KG1 (cell line): ENCODE measurements at regions not wholly inside any gene's neighbourhood (a gene's known extent, or its start where the extent isn't known, plus 50 kb on each side); places are given as distances from the start of the nearest gene placed in this dataset.

Experiments used
- DNase-seq: peaks from one replicate; lab custom pipeline; 2025; lab: John Stamatoyannopoulos, UW

GRCh38 chr5:175168882-175169507, 275.0 kb downstream of the DRD1 start:
- no peak for DNase-seq

GRCh38 chr5:175166026-175166425, 278.0 kb downstream of the DRD1 start:
- no peak for DNase-seq

GRCh38 chr5:175163586-175164275, 280.3 kb downstream of the DRD1 start:
- DNase-seq = no peak

GRCh38 chr5:175162036-175162435, 281.9 kb downstream of the DRD1 start:
- DNase-seq = no peak

- DNase-seq = no peak
These were observed 284.0 kb downstream of the DRD1 start for GRCh38 chr5:175159956-175160355.

- DNase-seq = no peak
These were observed 295.3 kb downstream of the DRD1 start for GRCh38 chr5:175148636-175149172.

GRCh38 chr5:175146733-175147132, 297.2 kb downstream of the DRD1 start:
- no peak for DNase-seq

- DNase-seq = no peak
These were observed 302.6 kb downstream of the DRD1 start for GRCh38 chr5:175141421-175141820.

- DNase-seq = no peak
These were observed 310.8 kb downstream of the DRD1 start for GRCh38 chr5:175133185-175133584.

GRCh38 chr5:175131432-175131831, 312.6 kb downstream of the DRD1 start:
- no peak for DNase-seq

- DNase-seq = no peak
These were observed 314.4 kb downstream of the DRD1 start for GRCh38 chr5:175129619-175130018.

GRCh38 chr5:175129121-175129520, 314.9 kb downstream of the DRD1 start:
- no peak for DNase-seq

GRCh38 chr5:175124821-175125220, 319.2 kb downstream of the DRD1 start:
- no peak for DNase-seq

GRCh38 chr5:175124251-175124813, 319.6 kb downstream of the DRD1 start:
- DNase-seq = no peak

GRCh38 chr5:175123542-175123941, 320.4 kb downstream of the DRD1 start:
- no peak for DNase-seq

- DNase-seq = no peak
These were observed 322.5 kb downstream of the DRD1 start for GRCh38 chr5:175121457-175121856.

- no peak for DNase-seq
These were observed 323.6 kb downstream of the DRD1 start for GRCh38 chr5:175120412-175120811.

GRCh38 chr5:175118700-175119309, 325.2 kb downstream of the DRD1 start:
- DNase-seq = no peak

GRCh38 chr5:175116466-175117048, 327.4 kb downstream of the DRD1 start:
- no peak for DNase-seq

GRCh38 chr5:175115831-175116230, 328.2 kb downstream of the DRD1 start:
- DNase-seq = no peak

- DNase-seq = no peak
These were observed 330.0 kb downstream of the DRD1 start for GRCh38 chr5:175113947-175114346.

GRCh38 chr5:175109058-175109755, 334.8 kb downstream of the DRD1 start:
- DNase-seq = no peak
